ENCODE measurements at regions not wholly inside any gene's neighbourhood (a gene's known extent, or its start where the extent isn't known, plus 50 kb on each side); places are given as distances from the start of the nearest gene placed in this dataset.

DNA sequence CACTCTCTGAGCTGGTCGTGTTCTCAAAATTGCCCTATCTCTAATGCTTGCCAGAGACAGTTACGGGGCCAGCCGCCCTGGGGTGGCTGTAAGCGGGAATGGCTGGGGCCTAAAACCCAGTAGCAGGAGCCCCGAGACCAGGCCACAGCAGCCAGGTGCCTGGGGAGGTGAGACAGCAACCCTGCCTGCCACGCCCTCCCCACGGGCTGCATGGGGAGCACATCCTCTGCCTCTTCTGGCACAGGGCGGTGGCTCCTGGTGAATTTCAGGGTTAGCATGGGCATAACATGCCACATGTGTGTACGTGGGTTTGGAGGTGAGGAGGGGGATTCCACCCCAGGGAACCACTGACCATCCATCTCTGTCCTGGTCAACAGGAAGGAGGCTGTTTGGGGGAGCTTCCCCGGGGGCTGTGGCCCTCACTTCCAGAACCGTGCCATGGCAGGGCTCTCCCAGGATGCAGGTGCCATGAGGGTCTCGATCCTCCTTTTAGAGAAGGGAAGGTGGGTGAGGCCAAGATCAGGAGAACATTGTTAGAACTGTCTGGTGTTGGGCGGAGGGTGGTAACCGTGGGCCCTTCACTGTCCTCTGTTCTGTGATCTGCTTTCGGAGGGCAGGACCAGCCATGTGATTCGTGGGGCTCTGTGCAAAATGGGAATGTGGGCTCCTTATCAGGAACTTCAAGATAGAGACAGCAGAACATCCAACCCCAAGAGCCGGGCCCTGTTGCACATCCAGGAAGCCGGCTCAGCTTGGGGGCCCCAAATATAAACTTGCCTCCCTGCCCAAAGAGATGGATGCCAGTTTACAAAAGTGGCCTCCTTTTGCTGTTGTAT, 312.2 kb upstream of the DIO3 start:
- H2AFZ ChIP-seq (ENCODE audit: low read length) = no peak overlapping the region
- H3K4me2 ChIP-seq (ENCODE audit: low read depth, low read length) = no peak overlapping the region
- no peaks in the 10 kb centered on the region for H3K79me2 ChIP-seq (ENCODE audit: low read length)
- H3K27ac ChIP-seq (ENCODE audit: low read length) = no peak overlapping the region
- H4K20me1 ChIP-seq (ENCODE audit: insufficient read depth, low read length) = no peaks in the 10 kb centered on the region
- H3K9me3 ChIP-seq (replicated peaks; ENCODE audit: insufficient read depth, low read length) = no peaks in the 10 kb centered on the region
- H3K36me3 ChIP-seq (replicated peaks; ENCODE audit: insufficient read depth, low read length) = no peaks in the 10 kb centered on the region
- H3K4me3 ChIP-seq (ENCODE audit: low read length) = no peak overlapping the region
- TF ChIP-seq, protein P1, sequence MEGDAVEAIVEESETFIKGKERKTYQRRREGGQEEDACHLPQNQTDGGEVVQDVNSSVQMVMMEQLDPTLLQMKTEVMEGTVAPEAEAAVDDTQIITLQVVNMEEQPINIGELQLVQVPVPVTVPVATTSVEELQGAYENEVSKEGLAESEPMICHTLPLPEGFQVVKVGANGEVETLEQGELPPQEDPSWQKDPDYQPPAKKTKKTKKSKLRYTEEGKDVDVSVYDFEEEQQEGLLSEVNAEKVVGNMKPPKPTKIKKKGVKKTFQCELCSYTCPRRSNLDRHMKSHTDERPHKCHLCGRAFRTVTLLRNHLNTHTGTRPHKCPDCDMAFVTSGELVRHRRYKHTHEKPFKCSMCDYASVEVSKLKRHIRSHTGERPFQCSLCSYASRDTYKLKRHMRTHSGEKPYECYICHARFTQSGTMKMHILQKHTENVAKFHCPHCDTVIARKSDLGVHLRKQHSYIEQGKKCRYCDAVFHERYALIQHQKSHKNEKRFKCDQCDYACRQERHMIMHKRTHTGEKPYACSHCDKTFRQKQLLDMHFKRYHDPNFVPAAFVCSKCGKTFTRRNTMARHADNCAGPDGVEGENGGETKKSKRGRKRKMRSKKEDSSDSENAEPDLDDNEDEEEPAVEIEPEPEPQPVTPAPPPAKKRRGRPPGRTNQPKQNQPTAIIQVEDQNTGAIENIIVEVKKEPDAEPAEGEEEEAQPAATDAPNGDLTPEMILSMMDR (IDR thresholded peaks at IDR 0.05; ENCODE audit: low read length) = no peak
- no peak for TF ChIP-seq EZH2phosphoT487 (IDR thresholded peaks at IDR 0.05; ENCODE audit: low read length)
- TF ChIP-seq EZH2 (optimal IDR thresholded peaks at IDR 0.05; ENCODE audit: low read depth, low read length) = no peak
- peaks cover 18% of the 10 kb centered on the region for H3K27me3 ChIP-seq (replicated peaks; ENCODE audit: insufficient read depth, low read length)
- no peaks in the 10 kb centered on the region for H3F3A ChIP-seq (ENCODE audit: insufficient read depth, low read length)
- no peak for DNase-seq
- no peaks in the 10 kb centered on the region for H3K9me2 ChIP-seq (replicated peaks; ENCODE audit: insufficient read depth, low read length)
- no peak overlapping the region for H3K9ac ChIP-seq (ENCODE audit: low read length)
- no peaks in the 10 kb centered on the region for H3K4me1 ChIP-seq (ENCODE audit: low read length)

GRCh38 chr14:101249676-101250036, 311.6 kb upstream of the DIO3 start:
- DNase-seq = no peak
- Histone ChIP-seq H3K4me1 (ENCODE audit: low read length) (no peaks in the 10 kb centered on the region), H3K4me3 (ENCODE audit: low read length) (no peak overlapping the region), H2AFZ (ENCODE audit: low read length) (no peak overlapping the region), H3K79me2 (ENCODE audit: low read length) (no peaks in the 10 kb centered on the region), H3K9me3 (replicated peaks; ENCODE audit: insufficient read depth, low read length) (no peaks in the 10 kb centered on the region), H4K20me1 (ENCODE audit: insufficient read depth, low read length) (no peaks in the 10 kb centered on the region), H3F3A (ENCODE audit: insufficient read depth, low read length) (no peaks in the 10 kb centered on the region), H3K27ac (ENCODE audit: low read length) (no peak overlapping the region), H3K36me3 (replicated peaks; ENCODE audit: insufficient read depth, low read length) (no peaks in the 10 kb centered on the region), H3K4me2 (ENCODE audit: low read depth, low read length) (no peak overlapping the region), H3K27me3 (replicated peaks; ENCODE audit: insufficient read depth, low read length) (peaks cover 12% of the 10 kb centered on the region), H3K9me2 (replicated peaks; ENCODE audit: insufficient read depth, low read length) (no peaks in the 10 kb centered on the region), H3K9ac (ENCODE audit: low read length) (no peak overlapping the region)
- TF ChIP-seq, protein P1 (IDR thresholded peaks at IDR 0.05; ENCODE audit: low read length) = no peak
- TF ChIP-seq EZH2 (optimal IDR thresholded peaks at IDR 0.05; ENCODE audit: low read depth, low read length) (no peak), EZH2phosphoT487 (IDR thresholded peaks at IDR 0.05; ENCODE audit: low read length) (no peak)

- H3K9ac ChIP-seq (ENCODE audit: low read length) = no peak overlapping the region
- no peaks in the 10 kb centered on the region for H3F3A ChIP-seq (ENCODE audit: insufficient read depth, low read length)
- no peaks in the 10 kb centered on the region for H3K9me3 ChIP-seq (replicated peaks; ENCODE audit: insufficient read depth, low read length)
- DNase-seq = no peak
- no peak overlapping the region for H3K4me3 ChIP-seq (ENCODE audit: low read length)
- no peak overlapping the region for H2AFZ ChIP-seq (ENCODE audit: low read length)
- H3K36me3 ChIP-seq (replicated peaks; ENCODE audit: insufficient read depth, low read length) = no peaks in the 10 kb centered on the region
- no peaks in the 10 kb centered on the region for H3K79me2 ChIP-seq (ENCODE audit: low read length)
- H3K27me3 ChIP-seq (replicated peaks; ENCODE audit: insufficient read depth, low read length) = peaks cover 11% of the 10 kb centered on the region; the same call in 1 of the 2 replicates
- H3K9me2 ChIP-seq (replicated peaks; ENCODE audit: insufficient read depth, low read length) = no peaks in the 10 kb centered on the region
- H3K27ac ChIP-seq (ENCODE audit: low read length) = no peak overlapping the region
- H4K20me1 ChIP-seq (ENCODE audit: insufficient read depth, low read length) = no peaks in the 10 kb centered on the region
- TF ChIP-seq EZH2 (optimal IDR thresholded peaks at IDR 0.05; ENCODE audit: low read depth, low read length) (no peak), EZH2phosphoT487 (IDR thresholded peaks at IDR 0.05; ENCODE audit: low read length) (no peak)
- TF ChIP-seq, protein P1 (IDR thresholded peaks at IDR 0.05; ENCODE audit: low read length) = no peak
- H3K4me2 ChIP-seq (ENCODE audit: low read depth, low read length) = no peak overlapping the region
- H3K4me1 ChIP-seq (ENCODE audit: low read length) = no peaks in the 10 kb centered on the region
These were observed 310.9 kb upstream of the DIO3 start for GRCh38 chr14:101250336-101250947.

All from MM.1S (cell line).